ENCODE measurements at regions not wholly inside any gene's neighbourhood (a gene's known extent, or its start where the extent isn't known, plus 50 kb on each side); places are given as distances from the start of the nearest gene placed in this dataset.

- TF ChIP-seq CTCF (IDR thresholded peaks at IDR 0.05) (no peak), POLR2A (IDR thresholded peaks at IDR 0.05) (no peak)
Observed at GRCh38 chr13:55606045-55606665, 1534.6 kb upstream of the PRR20A start.

Measured in Peyer's patch (tissue), 4 donors.